Loucy (cell line): ENCODE measurements at regions not wholly inside any gene's neighbourhood (a gene's known extent, or its start where the extent isn't known, plus 50 kb on each side); places are given as distances from the start of the nearest gene placed in this dataset.
"Not testable (repeated sequence)": the region's sequence is repeated elsewhere in the genome, so short reads cannot be mapped to it uniquely, and the experiment has no call there.

Experiments
- H2AFZ ChIP-seq: fragments of 200-600 bp; sonication (generic); 2 replicates; pipeline ENCODE4 v1.6.0; 2016; ENCODE audit warnings: antibody characterized with exemption, mild to moderate bottlenecking, low read length, moderate library complexity
- H3F3A ChIP-seq: fragments of 200-600 bp; 2 replicates; pipeline ENCODE4 v1.6.0; 2016; ENCODE audit warnings: antibody characterized with exemption, low read depth, mild to moderate bottlenecking
- H3K27me3 ChIP-seq: fragments of 200-600 bp; sonication (generic); 2 replicates; pipeline ENCODE4 v1.6.1; 2014; ENCODE audit warnings: low read length, mild to moderate bottlenecking; ENCODE audit not compliant: insufficient read depth, poor library complexity, severe bottlenecking
- H3K36me3 ChIP-seq: fragments of 200-600 bp; sonication (generic); 2 replicates; pipeline ENCODE4 v1.6.1; 2016; ENCODE audit warnings: low read length; ENCODE audit not compliant: insufficient read depth
- H3K4me1 ChIP-seq: fragments of 200-600 bp; sonication (generic); 2 replicates; pipeline ENCODE4 v1.5.1; 2014; ENCODE audit warnings: low read length, mild to moderate bottlenecking; ENCODE audit not compliant: insufficient read depth, poor library complexity, severe bottlenecking
- H3K4me2 ChIP-seq: fragments of 200-600 bp; sonication (generic); 2 replicates; pipeline ENCODE4 v1.6.0; 2014; ENCODE audit warnings: antibody characterized with exemption, low read length, low read depth, mild to moderate bottlenecking; ENCODE audit not compliant: poor library complexity, severe bottlenecking
- H3K4me3 ChIP-seq: fragments of 200-600 bp; sonication (generic); 2 replicates; pipeline ENCODE4 v1.5.1; 2014; ENCODE audit warnings: low read length, mild to moderate bottlenecking, mixed read lengths; ENCODE audit not compliant: poor library complexity, severe bottlenecking
- H3K79me2 ChIP-seq: fragments of 200-600 bp; sonication (generic); 2 replicates; pipeline ENCODE4 v1.6.1; 2014; ENCODE audit warnings: low read length; ENCODE audit not compliant: insufficient read depth
- H3K9ac ChIP-seq: fragments of 200-600 bp; sonication (generic); 2 replicates; pipeline ENCODE4 v1.6.0; 2014; ENCODE audit warnings: mild to moderate bottlenecking, low read depth, low read length, moderate library complexity; ENCODE audit not compliant: poor library complexity, severe bottlenecking
- H3K9me2 ChIP-seq: fragments of 200-600 bp; sonication (generic); replicated peaks from 2 replicates; pipeline ENCODE4 v1.6.1; 2016; ENCODE audit warnings: low read depth, low read length, mixed read lengths
- H3K9me3 ChIP-seq: fragments of 200-600 bp; sonication (generic); 2 replicates; pipeline ENCODE4 v1.6.1; 2014; ENCODE audit warnings: mild to moderate bottlenecking, antibody characterized with exemption, low read length, low read depth; ENCODE audit not compliant: insufficient read depth
- H4K20me1 ChIP-seq: fragments of 200-600 bp; sonication (generic); 2 replicates; pipeline ENCODE4 v1.6.0; 2014; ENCODE audit warnings: antibody characterized with exemption, low read length, mild to moderate bottlenecking; ENCODE audit not compliant: insufficient read depth, poor library complexity, severe bottlenecking
- EZH2phosphoT487 ChIP-seq: fragments of 200-600 bp; IDR thresholded peaks from 2 replicates; pipeline ENCODE4 v1.6.1; 2018; ENCODE audit warnings: antibody characterized with exemption, mild to moderate bottlenecking, moderate library complexity, borderline replicate concordance
- TF ChIP-seq, protein P1 (sequence below): fragments of 200-600 bp; sonication (generic); conservative IDR thresholded peaks from 2 replicates; pipeline ENCODE4 v1.5.1; 2014; ENCODE audit warnings: mild to moderate bottlenecking, antibody characterized with exemption, low read length

DNA sequence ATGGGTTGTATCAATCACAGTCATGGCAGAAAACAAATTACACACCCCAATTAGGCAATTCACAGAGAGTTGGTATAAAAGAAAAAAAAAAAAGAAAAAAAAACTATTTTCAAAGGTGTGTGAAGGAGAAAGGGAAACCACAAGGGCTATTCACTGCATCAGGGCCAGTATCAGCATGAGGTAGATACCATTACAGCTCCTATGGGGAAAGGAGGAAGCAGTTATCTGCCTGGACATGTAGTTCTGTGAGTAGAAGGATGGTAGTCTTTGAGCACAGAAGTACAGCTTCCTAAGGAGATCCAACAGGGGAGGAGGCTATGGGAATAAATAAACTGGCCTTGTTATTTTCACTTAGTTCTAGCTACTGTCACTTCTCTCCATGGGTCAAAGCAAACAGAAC is 746.1 kb downstream of the LUZP2 start:
- Histone ChIP-seq H3K9me2 (no peaks in the 10 kb centered on the region), H3K9ac (no peak overlapping the region), H3F3A (no peaks in the 10 kb centered on the region), H3K4me2 (no peak overlapping the region), H2AFZ (no peak overlapping the region), H3K4me1 (no peaks in the 10 kb centered on the region), H3K36me3 (no peaks in the 10 kb centered on the region), H3K4me3 (no peak overlapping the region), H4K20me1 (no peaks in the 10 kb centered on the region), H3K27me3 (no peaks in the 10 kb centered on the region), H3K9me3 (no peaks in the 10 kb centered on the region), H3K79me2 (no peaks in the 10 kb centered on the region)
- TF ChIP-seq EZH2phosphoT487 = no peak

DNA sequence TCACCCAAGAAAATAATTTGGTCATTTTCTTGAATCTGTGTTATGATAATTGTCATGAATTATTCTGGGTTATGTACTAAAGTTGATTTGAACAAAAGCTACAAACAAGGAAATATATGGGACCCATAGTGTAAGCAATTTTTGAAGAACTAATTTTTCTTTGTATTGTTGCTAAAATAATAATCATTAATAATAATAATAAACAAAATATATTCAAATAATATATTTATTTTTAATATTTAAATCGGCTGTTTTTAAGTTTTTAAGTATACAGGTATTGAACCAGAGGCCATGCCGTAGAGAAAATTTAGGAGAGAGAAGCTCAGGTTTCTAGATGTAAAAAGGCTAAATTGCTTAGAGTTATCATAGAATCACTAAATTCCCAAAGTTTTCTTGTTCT is 747.3 kb downstream of the LUZP2 start:
- H2AFZ ChIP-seq = no peak overlapping the region
- no peaks in the 10 kb centered on the region for H3K27me3 ChIP-seq
- no peaks in the 10 kb centered on the region for H4K20me1 ChIP-seq
- no peaks in the 10 kb centered on the region for H3K9me2 ChIP-seq
- no peaks in the 10 kb centered on the region for H3K9me3 ChIP-seq
- H3K4me3 ChIP-seq = no peak overlapping the region
- no peaks in the 10 kb centered on the region for H3K79me2 ChIP-seq
- no peaks in the 10 kb centered on the region for H3F3A ChIP-seq
- H3K4me1 ChIP-seq = no peaks in the 10 kb centered on the region
- no peak for TF ChIP-seq EZH2phosphoT487
- TF ChIP-seq, protein P1, sequence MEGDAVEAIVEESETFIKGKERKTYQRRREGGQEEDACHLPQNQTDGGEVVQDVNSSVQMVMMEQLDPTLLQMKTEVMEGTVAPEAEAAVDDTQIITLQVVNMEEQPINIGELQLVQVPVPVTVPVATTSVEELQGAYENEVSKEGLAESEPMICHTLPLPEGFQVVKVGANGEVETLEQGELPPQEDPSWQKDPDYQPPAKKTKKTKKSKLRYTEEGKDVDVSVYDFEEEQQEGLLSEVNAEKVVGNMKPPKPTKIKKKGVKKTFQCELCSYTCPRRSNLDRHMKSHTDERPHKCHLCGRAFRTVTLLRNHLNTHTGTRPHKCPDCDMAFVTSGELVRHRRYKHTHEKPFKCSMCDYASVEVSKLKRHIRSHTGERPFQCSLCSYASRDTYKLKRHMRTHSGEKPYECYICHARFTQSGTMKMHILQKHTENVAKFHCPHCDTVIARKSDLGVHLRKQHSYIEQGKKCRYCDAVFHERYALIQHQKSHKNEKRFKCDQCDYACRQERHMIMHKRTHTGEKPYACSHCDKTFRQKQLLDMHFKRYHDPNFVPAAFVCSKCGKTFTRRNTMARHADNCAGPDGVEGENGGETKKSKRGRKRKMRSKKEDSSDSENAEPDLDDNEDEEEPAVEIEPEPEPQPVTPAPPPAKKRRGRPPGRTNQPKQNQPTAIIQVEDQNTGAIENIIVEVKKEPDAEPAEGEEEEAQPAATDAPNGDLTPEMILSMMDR = no peak
- no peak overlapping the region for H3K4me2 ChIP-seq
- H3K36me3 ChIP-seq = no peaks in the 10 kb centered on the region
- no peak overlapping the region for H3K9ac ChIP-seq

DNA sequence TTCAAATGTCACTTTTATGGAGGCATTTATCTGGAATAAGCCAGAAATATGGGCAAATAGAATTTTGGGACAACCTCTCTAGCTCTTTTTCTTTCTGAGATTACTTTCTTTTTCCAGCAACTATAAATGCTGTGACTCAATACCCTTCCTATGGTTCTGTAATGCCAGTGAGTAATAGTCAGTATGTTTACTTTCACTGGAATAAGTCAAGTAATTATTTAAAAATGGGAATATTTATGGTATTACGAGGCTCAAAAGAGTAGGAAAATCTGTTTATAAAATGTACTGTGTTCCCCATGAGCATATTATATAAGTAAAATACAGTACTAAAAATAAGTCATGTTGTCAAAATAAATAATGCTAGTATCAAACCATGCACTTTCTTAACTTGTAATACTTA is 750.5 kb downstream of the LUZP2 start:
- H3K4me3 ChIP-seq = no peak overlapping the region
- H2AFZ ChIP-seq = no peak overlapping the region
- no peaks in the 10 kb centered on the region for H4K20me1 ChIP-seq
- no peaks in the 10 kb centered on the region for H3K36me3 ChIP-seq
- H3F3A ChIP-seq = no peaks in the 10 kb centered on the region
- no peaks in the 10 kb centered on the region for H3K9me2 ChIP-seq
- H3K9ac ChIP-seq = no peak overlapping the region
- no peaks in the 10 kb centered on the region for H3K4me1 ChIP-seq
- TF ChIP-seq, protein P1 = no peak
- no peak for TF ChIP-seq EZH2phosphoT487
- H3K9me3 ChIP-seq = no peaks in the 10 kb centered on the region; the same call in 1 of the 2 replicates
- H3K27me3 ChIP-seq = no peaks in the 10 kb centered on the region
- H3K4me2 ChIP-seq = no peak overlapping the region
- H3K79me2 ChIP-seq = no peaks in the 10 kb centered on the region

DNA sequence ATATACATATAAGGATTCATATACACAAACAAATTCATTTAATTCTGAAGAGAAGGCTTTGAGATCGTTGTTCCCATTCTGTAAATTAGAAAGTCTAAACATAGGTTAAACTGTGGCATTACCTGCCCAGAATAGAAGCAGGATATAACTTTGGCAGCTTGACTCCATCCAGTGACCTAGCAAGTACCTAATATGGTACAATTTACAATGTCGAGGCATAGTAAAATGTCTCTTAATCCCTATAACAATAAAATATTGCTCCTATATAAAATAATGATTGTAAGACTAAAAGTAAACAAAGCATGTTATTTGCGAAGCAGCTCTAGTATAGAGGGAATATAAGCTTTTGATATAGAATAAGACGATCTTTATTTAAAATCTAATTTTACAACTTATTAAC is 756.0 kb downstream of the LUZP2 start:
- Histone ChIP-seq H3K4me1 (no peaks in the 10 kb centered on the region), H3K79me2 (no peaks in the 10 kb centered on the region), H3K9ac (no peak overlapping the region), H3F3A (no peaks in the 10 kb centered on the region), H3K36me3 (no peaks in the 10 kb centered on the region), H3K27me3 (no peaks in the 10 kb centered on the region), H3K4me3 (no peak overlapping the region), H4K20me1 (no peaks in the 10 kb centered on the region), H3K9me3 (no peaks in the 10 kb centered on the region; the same call in 1 of the 2 replicates), H2AFZ (no peak overlapping the region), H3K4me2 (no peak overlapping the region), H3K9me2 (no peaks in the 10 kb centered on the region)
- no peak for TF ChIP-seq EZH2phosphoT487
- TF ChIP-seq, protein P1 = no peak

DNA sequence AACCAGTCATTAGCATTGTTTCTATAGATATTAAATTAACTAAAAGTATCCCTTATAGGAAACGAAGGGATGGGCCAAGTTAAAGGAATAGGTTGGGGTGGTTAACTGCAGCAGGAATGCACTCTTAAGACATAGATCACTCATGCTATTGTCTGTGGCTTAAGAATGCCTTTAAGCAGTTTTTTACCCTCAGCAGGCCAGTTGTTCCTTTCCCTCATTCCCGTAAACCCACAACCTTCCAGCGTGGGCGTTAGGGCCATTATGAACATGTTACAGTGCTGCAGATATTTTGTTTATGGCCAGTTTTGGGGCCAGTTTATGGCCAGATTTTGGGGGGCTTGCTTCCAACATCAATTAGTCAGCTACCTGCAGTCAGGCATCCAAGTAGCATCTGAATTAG is 767.0 kb downstream of the LUZP2 start:
- not testable (repeated sequence) for H3K9ac ChIP-seq, H3K79me2 ChIP-seq, H3K4me1 ChIP-seq, H3K9me2 ChIP-seq, H3K4me2 ChIP-seq, H3F3A ChIP-seq, H3K36me3 ChIP-seq, H2AFZ ChIP-seq, H4K20me1 ChIP-seq, H3K4me3 ChIP-seq, H3K9me3 ChIP-seq, H3K27me3 ChIP-seq
